ENCODE measurements at regions not wholly inside any gene's neighbourhood (a gene's known extent, or its start where the extent isn't known, plus 50 kb on each side); places are given as distances from the start of the nearest gene placed in this dataset.

GRCh38 chr6:81451787-81452186 is 300.7 kb downstream of the TENT5A start:
- no peak for TF ChIP-seq HDAC2 (IDR thresholded peaks at IDR 0.05)
- TF ChIP-seq CTCF (IDR thresholded peaks at IDR 0.05): no peak
- TF ChIP-seq ZFP36 (IDR thresholded peaks at IDR 0.05; ENCODE audit: borderline replicate concordance, partially characterized antibody): no peak
- no peak for TF ChIP-seq NR3C1 (IDR thresholded peaks at IDR 0.05)
- TF ChIP-seq POLR2A (IDR thresholded peaks at IDR 0.05; ENCODE audit: low read length): no peak
- TF ChIP-seq ZNF302 (CRISPR knock-in tag; IDR thresholded peaks at IDR 0.05): no peak
- no peak for TF ChIP-seq MAX (IDR thresholded peaks at IDR 0.05)
- no peak for TF ChIP-seq RAD21 (conservative IDR thresholded peaks at IDR 0.05 in 1 of 2, IDR thresholded peaks at IDR 0.05 in 1 of 2)
- TF ChIP-seq MAZ (IDR thresholded peaks at IDR 0.05; ENCODE audit: borderline replicate concordance, low read depth, low read length): no peak
- TF ChIP-seq CEBPB (IDR thresholded peaks at IDR 0.05): no peak
